ENCODE measurements at regions not wholly inside any gene's neighbourhood (a gene's known extent, or its start where the extent isn't known, plus 50 kb on each side); places are given as distances from the start of the nearest gene placed in this dataset.

DNA sequence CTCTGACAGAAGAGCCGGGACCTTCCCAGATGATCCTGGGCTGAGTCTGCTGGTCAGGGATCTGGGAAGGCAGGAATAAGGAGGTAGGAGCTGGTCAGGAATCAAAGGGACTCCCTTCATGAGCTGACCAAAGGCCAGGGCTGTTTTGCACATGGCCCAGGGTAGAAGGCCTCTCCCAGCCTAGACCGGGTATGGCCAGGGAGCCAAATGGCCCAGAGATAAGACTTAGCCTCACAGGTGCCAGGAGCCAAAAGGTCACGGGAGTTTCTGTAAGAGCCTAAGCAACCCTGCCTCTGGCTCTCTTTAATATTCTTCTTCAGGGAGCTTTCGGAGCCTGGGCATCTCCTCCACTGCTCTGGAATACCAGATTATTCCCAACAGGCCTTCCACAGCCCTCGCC is 191.3 kb upstream of the PWP1 start:
- Histone ChIP-seq H3K4me1 (ENCODE audit: control insufficient read depth in 1 of 2, insufficient read depth in 2 of 2, low read length in 2 of 2) (peaks cover 24 to 41% of the 10 kb centered on the region in 2 donors), H3K27ac (ENCODE audit: low read depth, low read length) (no peak overlapping the region), H3K9ac (ENCODE audit: low read depth in 1 of 2, low read length in 2 of 2) (no peak overlapping the region), H3K27me3 (ENCODE audit: control insufficient read depth in 1 of 2, insufficient read depth in 2 of 2, low read length in 2 of 2) (no peaks in the 10 kb centered on the region), H3K4me3 (ENCODE audit: low read depth in 1 of 2, low read length in 2 of 2) (no peak overlapping the region), H3K36me3 (ENCODE audit: control insufficient read depth in 1 of 2, insufficient read depth in 2 of 2, low read length in 2 of 2) (no peaks in the 10 kb centered on the region), H3K9me3 (ENCODE audit: control insufficient read depth in 1 of 2, low read length in 2 of 2) (no peaks in the 10 kb centered on the region)

DNA sequence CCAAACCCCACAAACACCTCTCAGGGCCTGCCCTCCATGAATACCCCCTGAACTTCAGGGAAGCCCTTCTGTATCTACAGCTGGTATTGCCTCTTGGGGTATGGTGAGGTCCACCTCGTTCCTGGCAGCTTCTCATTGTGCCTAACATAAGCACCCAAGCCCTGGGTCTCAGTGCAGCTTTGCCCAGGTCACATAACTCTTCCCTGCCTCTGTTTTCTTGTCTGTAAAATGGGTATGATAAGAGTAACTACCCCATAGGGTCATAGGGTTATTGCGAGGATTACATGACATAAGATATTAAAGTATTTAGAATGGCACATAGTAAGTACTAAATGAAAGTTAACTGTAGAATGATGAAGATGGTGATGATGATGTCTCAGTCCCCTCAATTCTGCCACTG is 190.0 kb upstream of the PWP1 start:
- Histone ChIP-seq H3K36me3 (ENCODE audit: control insufficient read depth in 1 of 2, insufficient read depth in 2 of 2, low read length in 2 of 2) (no peaks in the 10 kb centered on the region), H3K9me3 (ENCODE audit: control insufficient read depth in 1 of 2, low read length in 2 of 2) (no peaks in the 10 kb centered on the region), H3K4me1 (ENCODE audit: control insufficient read depth in 1 of 2, insufficient read depth in 2 of 2, low read length in 2 of 2) (peaks cover 24 to 36% of the 10 kb centered on the region in 2 donors), H3K9ac (ENCODE audit: low read depth in 1 of 2, low read length in 2 of 2) (no peak overlapping the region), H3K27me3 (ENCODE audit: control insufficient read depth in 1 of 2, insufficient read depth in 2 of 2, low read length in 2 of 2) (no peaks in the 10 kb centered on the region), H3K4me3 (ENCODE audit: low read depth in 1 of 2, low read length in 2 of 2) (no peak overlapping the region), H3K27ac (ENCODE audit: low read depth, low read length) (no peak overlapping the region)

DNA sequence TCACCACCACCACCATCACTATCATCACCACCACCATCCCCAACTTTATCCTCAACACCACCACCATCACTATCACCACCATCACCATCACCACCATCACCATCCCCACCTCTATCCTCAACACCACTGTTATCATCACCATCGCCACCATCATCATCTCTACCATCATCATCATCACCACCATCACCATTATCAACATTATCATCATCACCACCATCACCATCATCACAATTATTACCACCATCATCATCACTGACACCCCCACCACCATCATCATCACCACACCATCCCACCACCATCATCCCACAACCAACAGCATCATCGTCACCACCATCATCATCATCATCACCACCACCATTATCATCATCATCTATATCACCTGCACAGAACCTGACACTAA is 188.4 kb upstream of the PWP1 start:
- Histone ChIP-seq H3K4me3 (ENCODE audit: low read depth in 1 of 2, low read length in 2 of 2) (no peak overlapping the region), H3K9me3 (ENCODE audit: control insufficient read depth in 1 of 2, low read length in 2 of 2) (no peaks in the 10 kb centered on the region), H3K27me3 (ENCODE audit: control insufficient read depth in 1 of 2, insufficient read depth in 2 of 2, low read length in 2 of 2) (no peaks in the 10 kb centered on the region), H3K36me3 (ENCODE audit: control insufficient read depth in 1 of 2, insufficient read depth in 2 of 2, low read length in 2 of 2) (no peaks in the 10 kb centered on the region), H3K4me1 (ENCODE audit: control insufficient read depth in 1 of 2, insufficient read depth in 2 of 2, low read length in 2 of 2) (peaks cover 22 to 25% of the 10 kb centered on the region in 2 donors), H3K27ac (ENCODE audit: low read depth, low read length) (no peak overlapping the region), H3K9ac (ENCODE audit: low read depth in 1 of 2, low read length in 2 of 2) (no peak overlapping the region)

DNA sequence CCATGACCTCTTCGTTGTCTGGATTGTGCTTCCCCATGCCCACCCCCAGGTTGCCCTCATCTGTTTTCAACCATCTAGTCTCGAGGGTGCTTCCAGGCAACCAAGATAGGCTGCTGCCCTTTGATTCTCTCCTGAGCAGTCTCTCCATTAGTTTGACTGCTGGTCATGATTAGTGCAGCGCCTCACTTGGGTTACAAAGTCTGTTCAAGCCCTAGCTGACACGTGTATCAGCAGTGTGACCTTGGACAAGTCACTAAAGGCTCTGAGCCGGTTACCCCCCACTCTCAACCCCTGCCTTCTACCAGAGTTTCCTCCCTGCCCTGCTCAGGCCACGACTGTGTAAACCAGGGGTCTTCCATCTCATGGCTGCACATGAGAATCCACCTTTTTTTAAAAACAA is 185.3 kb upstream of the PWP1 start:
- Histone ChIP-seq H3K9me3 (ENCODE audit: control insufficient read depth in 1 of 2, low read length in 2 of 2) (no peaks in the 10 kb centered on the region), H3K36me3 (ENCODE audit: control insufficient read depth in 1 of 2, insufficient read depth in 2 of 2, low read length in 2 of 2) (no peaks in the 10 kb centered on the region), H3K9ac (ENCODE audit: low read depth in 1 of 2, low read length in 2 of 2) (no peak overlapping the region), H3K4me1 (ENCODE audit: control insufficient read depth in 1 of 2, insufficient read depth in 2 of 2, low read length in 2 of 2) (no peaks in the 10 kb centered on the region), H3K27ac (ENCODE audit: low read depth, low read length) (no peak overlapping the region), H3K4me3 (ENCODE audit: low read depth in 1 of 2, low read length in 2 of 2) (no peak overlapping the region), H3K27me3 (ENCODE audit: control insufficient read depth in 1 of 2, insufficient read depth in 2 of 2, low read length in 2 of 2) (no peaks in the 10 kb centered on the region)

DNA sequence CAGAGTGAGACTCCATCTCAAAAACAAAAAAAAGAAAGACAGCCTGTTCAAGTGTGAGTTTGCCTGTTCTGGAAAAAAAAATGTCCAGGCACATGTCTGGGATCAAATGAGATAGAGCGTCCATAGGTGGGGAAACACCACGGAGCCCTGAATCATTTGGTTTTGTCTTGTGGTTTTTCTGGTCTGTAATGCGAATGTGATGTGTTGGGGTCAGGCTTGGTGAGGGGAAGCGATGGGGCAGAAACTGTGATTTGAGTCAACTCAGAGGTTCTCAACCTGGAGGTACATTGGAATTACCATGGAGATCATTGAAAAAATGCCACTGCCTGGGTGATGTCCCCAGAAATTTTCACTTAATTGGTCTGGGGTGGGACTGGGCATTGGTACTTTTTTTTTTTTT is 183.9 kb upstream of the PWP1 start:
- H3K27ac ChIP-seq (ENCODE audit: low read depth, low read length): no peak overlapping the region
- H3K4me1 ChIP-seq (ENCODE audit: control insufficient read depth in 1 of 2, insufficient read depth in 2 of 2, low read length in 2 of 2): no peaks in the 10 kb centered on the region
- no peaks in the 10 kb centered on the region for H3K27me3 ChIP-seq (ENCODE audit: control insufficient read depth in 1 of 2, insufficient read depth in 2 of 2, low read length in 2 of 2)
- no peaks in the 10 kb centered on the region for H3K36me3 ChIP-seq (ENCODE audit: control insufficient read depth in 1 of 2, insufficient read depth in 2 of 2, low read length in 2 of 2)
- no peak overlapping the region for H3K9ac ChIP-seq (ENCODE audit: low read depth in 1 of 2, low read length in 2 of 2)
- H3K9me3 ChIP-seq (ENCODE audit: control insufficient read depth in 1 of 2, low read length in 2 of 2): no peaks in the 10 kb centered on the region
- no peak overlapping the region for H3K4me3 ChIP-seq (ENCODE audit: low read depth in 1 of 2, low read length in 2 of 2)

DNA sequence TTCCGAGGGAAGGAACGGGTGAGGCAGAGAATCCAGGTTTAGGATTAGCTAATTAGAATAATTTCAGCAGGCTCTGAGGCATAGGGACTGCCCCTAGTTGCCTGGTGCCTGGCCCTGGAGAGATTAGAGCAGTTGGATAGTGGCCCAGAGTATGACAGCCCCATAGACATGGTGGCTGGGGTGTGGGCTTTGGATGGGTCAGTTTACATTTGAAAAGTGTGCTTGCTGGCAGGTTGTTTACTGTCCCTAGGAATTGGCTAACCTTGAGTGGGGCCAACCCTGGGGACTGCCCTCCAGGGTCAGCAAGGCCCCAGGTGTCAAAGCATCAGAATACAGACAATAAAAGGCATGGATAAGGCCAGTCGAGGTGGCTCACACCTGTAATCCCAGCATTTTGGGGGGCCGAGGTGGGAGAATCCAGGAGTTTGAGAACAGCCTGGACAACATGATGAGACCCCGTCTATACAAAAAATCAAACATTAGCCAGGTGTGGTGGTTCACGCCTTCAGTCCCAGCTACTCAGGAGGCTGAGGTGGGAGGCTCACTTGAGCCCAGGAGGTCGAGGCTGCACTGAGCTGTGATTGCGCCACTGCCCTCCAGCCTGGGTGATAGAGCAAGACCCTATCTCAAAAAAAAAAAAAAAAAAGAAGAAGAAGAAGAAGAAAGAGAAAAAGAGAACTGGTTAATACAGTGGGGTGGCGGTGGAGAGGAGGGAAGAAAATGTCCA is 182.3 kb upstream of the PWP1 start:
- Histone ChIP-seq H3K36me3 (ENCODE audit: control insufficient read depth in 1 of 2, insufficient read depth in 2 of 2, low read length in 2 of 2) (no peaks in the 10 kb centered on the region), H3K4me1 (ENCODE audit: control insufficient read depth in 1 of 2, insufficient read depth in 2 of 2, low read length in 2 of 2) (no peaks in the 10 kb centered on the region), H3K9ac (ENCODE audit: low read depth in 1 of 2, low read length in 2 of 2) (no peak overlapping the region), H3K4me3 (ENCODE audit: low read depth in 1 of 2, low read length in 2 of 2) (no peak overlapping the region), H3K9me3 (ENCODE audit: control insufficient read depth in 1 of 2, low read length in 2 of 2) (no peaks in the 10 kb centered on the region), H3K27ac (ENCODE audit: low read depth, low read length) (no peak overlapping the region), H3K27me3 (ENCODE audit: control insufficient read depth in 1 of 2, insufficient read depth in 2 of 2, low read length in 2 of 2) (no peaks in the 10 kb centered on the region)

DNA sequence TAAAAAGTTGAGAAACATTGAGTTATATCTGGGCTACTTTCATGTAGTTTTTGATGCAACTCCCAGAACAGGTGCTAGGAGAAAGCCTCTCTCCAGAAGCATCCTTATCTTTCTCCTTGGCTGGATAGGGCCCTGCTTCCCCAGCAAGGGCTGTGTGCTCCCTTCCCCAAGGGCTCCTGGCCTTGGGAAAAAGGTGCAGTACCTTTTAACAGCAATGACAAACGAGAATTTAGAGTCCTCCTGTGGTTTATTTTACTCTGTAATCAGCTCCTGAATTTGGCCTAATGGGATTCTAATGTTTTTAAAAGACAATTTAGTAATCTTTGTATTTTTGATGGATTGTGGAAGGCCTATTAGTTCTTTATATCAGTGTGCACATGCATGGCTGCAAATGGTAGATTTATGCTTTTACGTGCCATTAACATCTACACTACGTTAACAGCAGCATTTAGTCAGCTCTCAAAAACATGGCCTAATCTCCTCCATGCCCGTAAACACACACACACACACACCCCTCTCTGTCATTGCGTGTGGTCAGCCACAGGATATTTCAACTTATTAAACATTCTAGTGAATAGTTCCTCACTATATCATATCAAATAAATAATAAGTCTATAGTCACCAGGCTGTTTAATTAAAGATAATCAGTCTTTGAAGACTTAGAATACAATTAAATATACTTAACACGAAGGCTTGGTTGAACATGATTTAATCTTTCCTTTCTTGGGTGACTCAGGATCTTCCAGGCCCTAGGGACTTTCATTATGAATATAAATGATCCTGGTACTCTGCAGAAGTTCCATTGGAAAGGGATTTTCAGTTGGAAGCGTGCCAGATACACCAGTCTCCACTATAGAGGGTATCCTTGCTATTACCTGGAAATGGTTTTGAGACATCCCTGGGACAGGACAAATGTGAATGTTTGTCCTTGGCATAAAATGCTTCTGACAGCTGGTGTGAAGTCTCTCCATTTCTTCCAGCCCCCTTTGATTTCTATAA is 181.4 kb upstream of the PWP1 start:
- H3K27ac ChIP-seq (ENCODE audit: low read depth, low read length): no peak overlapping the region
- no peaks in the 10 kb centered on the region for H3K27me3 ChIP-seq (ENCODE audit: control insufficient read depth in 1 of 2, insufficient read depth in 2 of 2, low read length in 2 of 2)
- no peaks in the 10 kb centered on the region for H3K9me3 ChIP-seq (ENCODE audit: control insufficient read depth in 1 of 2, low read length in 2 of 2)
- no peak overlapping the region for H3K4me3 ChIP-seq (ENCODE audit: low read depth in 1 of 2, low read length in 2 of 2)
- H3K36me3 ChIP-seq (ENCODE audit: control insufficient read depth in 1 of 2, insufficient read depth in 2 of 2, low read length in 2 of 2): no peaks in the 10 kb centered on the region
- H3K4me1 ChIP-seq (ENCODE audit: control insufficient read depth in 1 of 2, insufficient read depth in 2 of 2, low read length in 2 of 2): no peaks in the 10 kb centered on the region
- no peak overlapping the region for H3K9ac ChIP-seq (ENCODE audit: low read depth in 1 of 2, low read length in 2 of 2)

DNA sequence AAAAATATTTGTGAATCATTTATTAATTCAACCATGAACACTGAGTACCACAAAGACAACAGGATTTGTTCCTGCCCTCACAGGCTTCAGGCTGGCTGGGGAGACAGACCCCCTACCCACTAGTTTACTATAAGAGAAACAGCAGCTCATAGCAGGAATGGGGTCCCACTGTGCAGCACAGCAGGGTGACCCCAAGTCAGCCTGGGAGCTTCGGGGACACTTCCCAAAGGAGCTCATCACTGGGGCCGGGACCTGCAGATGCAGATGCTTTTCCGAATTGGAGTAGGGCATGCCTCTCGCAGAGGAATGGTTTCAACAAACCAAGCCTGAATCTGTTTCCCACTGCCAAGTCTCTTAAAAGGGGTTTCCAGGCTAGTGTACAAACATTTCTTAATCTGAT is 176.2 kb upstream of the PWP1 start:
- Histone ChIP-seq H3K4me1 (ENCODE audit: control insufficient read depth in 1 of 2, insufficient read depth in 2 of 2, low read length in 2 of 2) (peaks cover 0 to 3% of the 10 kb centered on the region in 2 donors), H3K9me3 (ENCODE audit: control insufficient read depth in 1 of 2, low read length in 2 of 2) (no peaks in the 10 kb centered on the region), H3K9ac (ENCODE audit: low read depth in 1 of 2, low read length in 2 of 2) (no peak overlapping the region), H3K36me3 (ENCODE audit: control insufficient read depth in 1 of 2, insufficient read depth in 2 of 2, low read length in 2 of 2) (no peaks in the 10 kb centered on the region), H3K27ac (ENCODE audit: low read depth, low read length) (no peak overlapping the region), H3K4me3 (ENCODE audit: low read depth in 1 of 2, low read length in 2 of 2) (no peak overlapping the region), H3K27me3 (ENCODE audit: control insufficient read depth in 1 of 2, insufficient read depth in 2 of 2, low read length in 2 of 2) (no peaks in the 10 kb centered on the region)

DNA sequence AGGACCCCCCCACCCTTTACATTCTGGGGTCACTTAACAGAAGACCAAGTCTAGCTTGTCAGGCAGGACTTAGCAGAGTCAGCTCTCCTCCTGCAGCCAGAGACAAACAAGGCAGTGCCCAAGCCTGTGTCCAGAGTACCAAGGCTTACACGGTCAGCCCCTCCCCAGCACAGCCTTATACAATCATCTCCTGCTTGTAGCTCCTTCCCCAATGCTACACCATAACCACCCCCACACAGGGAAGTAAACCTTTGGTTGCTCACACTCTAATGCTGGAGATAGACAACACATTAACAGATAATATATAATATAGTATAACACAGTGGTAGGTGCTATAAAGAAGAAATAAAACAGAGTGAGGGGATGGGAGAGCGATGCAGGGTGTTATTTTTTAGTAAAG is 175.4 kb upstream of the PWP1 start:
- no peaks in the 10 kb centered on the region for H3K27me3 ChIP-seq (ENCODE audit: control insufficient read depth in 1 of 2, insufficient read depth in 2 of 2, low read length in 2 of 2)
- H3K4me1 ChIP-seq (ENCODE audit: control insufficient read depth in 1 of 2, insufficient read depth in 2 of 2, low read length in 2 of 2): peaks cover 0 to 3% of the 10 kb centered on the region in 2 donors
- H3K4me3 ChIP-seq (ENCODE audit: low read depth in 1 of 2, low read length in 2 of 2): no peak overlapping the region
- no peaks in the 10 kb centered on the region for H3K9me3 ChIP-seq (ENCODE audit: control insufficient read depth in 1 of 2, low read length in 2 of 2)
- H3K27ac ChIP-seq (ENCODE audit: low read depth, low read length): no peak overlapping the region
- no peak overlapping the region for H3K9ac ChIP-seq (ENCODE audit: low read depth in 1 of 2, low read length in 2 of 2)
- H3K36me3 ChIP-seq (ENCODE audit: control insufficient read depth in 1 of 2, insufficient read depth in 2 of 2, low read length in 2 of 2): no peaks in the 10 kb centered on the region

DNA sequence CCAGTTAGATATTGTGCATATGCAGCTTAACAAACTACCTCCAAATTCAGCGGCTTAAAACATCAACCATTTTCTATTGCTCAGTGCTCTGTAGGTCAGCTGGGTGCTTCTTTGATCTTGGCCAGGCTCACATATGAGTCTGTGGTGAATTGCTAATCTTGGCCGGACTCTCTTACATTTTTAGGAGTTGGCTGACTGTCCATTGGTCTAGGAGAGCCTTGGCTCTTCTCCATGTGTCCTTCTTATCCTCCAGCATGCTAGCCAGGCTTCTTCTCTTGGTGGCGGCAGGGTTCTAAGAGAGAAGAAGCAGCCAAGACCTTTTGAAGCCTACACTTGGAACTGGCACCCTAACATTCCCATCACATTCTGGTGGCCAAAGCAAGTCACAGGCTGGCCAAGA is 174.3 kb upstream of the PWP1 start:
- Histone ChIP-seq H3K27me3 (ENCODE audit: control insufficient read depth in 1 of 2, insufficient read depth in 2 of 2, low read length in 2 of 2) (no peaks in the 10 kb centered on the region), H3K36me3 (ENCODE audit: control insufficient read depth in 1 of 2, insufficient read depth in 2 of 2, low read length in 2 of 2) (no peaks in the 10 kb centered on the region), H3K9me3 (ENCODE audit: control insufficient read depth in 1 of 2, low read length in 2 of 2) (no peaks in the 10 kb centered on the region), H3K4me3 (ENCODE audit: low read depth in 1 of 2, low read length in 2 of 2) (no peak overlapping the region), H3K9ac (ENCODE audit: low read depth in 1 of 2, low read length in 2 of 2) (no peak overlapping the region), H3K4me1 (ENCODE audit: control insufficient read depth in 1 of 2, insufficient read depth in 2 of 2, low read length in 2 of 2) (peaks cover 0 to 3% of the 10 kb centered on the region in 2 donors), H3K27ac (ENCODE audit: low read depth, low read length) (no peak overlapping the region)

Data from duodenal mucosa (tissue), 2 donors.